Fibroblast of upper back skin (primary cell): ENCODE measurements at regions not wholly inside any gene's neighbourhood (a gene's known extent, or its start where the extent isn't known, plus 50 kb on each side); places are given as distances from the start of the nearest gene placed in this dataset.

Experiments used
- DNase-seq: peaks from one replicate; pipeline ENCODE4 v3.0.0-alpha.2; 2013

DNA sequence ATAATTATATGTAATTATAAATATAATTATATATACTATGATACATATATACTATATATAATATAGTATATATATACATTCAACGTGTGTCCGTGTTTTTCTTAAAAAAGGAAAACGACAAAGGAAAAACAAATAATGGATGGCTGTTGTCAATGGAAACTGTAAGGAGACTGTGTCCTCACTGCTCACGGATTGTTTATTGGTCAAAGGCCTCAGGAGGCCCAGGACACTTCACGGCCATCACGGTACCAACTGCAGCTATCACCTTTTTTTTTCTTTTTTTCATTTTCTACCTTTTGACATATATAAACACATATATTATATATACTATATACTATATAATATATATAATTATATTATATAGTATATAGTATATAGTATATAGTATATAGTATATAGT is 113.4 kb downstream of the SPTSSA start:
- DNase-seq, result no peak

DNA sequence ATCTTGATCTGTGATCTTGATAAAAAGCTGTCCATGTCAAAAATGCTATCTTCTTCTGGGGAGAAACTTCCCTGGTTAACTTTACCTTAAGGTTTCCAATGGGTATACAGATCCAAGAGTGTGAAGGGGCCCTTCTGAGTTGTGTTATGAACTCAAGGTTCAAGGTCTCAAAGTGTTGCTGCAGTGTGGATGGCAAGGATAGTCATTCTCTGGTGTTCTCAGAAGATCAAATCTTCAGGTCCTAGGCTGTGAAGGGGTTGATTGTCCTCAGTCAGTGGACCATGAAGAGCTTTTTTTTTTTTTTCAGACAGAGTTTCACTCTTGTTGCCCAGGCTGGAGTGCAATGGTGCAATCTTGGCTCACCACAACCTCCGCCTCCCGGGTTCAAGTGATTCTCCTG is 114.4 kb downstream of the SPTSSA start:
- no peak for DNase-seq

DNA sequence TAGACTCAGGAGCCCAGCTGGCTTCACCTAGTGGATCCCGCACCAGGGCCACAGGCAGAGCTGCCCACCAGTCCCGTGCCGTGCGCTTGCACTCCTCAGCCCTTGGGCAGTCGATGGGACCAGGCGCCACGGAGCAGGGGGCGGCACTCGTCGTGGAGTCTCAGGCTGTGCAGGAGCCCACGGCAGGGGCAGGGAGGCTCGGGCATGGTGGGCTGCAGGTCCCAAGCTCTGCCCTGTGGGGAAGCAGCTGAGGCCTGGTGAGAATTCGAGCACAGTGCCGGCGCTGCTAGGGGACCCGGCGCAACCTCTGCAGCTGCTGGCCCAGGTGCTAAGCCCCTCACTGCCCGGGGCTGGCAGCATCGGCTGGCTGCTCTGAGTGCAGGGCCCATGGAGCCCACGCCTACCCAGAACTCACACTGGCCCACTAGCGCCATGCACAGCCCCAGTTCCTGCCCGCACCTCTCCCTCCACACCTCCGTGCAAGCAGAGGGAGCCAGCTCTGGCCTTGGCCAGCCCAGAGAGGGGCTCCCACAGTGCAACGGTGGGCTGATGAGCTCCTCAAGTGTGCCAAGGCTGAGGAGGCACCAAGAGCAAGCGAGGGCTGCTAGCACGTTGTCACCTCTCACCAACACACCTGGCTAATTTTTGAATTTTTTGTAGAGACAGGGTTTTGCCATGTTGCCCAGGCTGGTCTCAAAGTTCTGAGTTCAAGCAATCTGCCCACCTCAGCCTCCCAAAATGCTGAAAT is 116.1 kb downstream of the SPTSSA start:
- DNase-seq, result no peak

DNA sequence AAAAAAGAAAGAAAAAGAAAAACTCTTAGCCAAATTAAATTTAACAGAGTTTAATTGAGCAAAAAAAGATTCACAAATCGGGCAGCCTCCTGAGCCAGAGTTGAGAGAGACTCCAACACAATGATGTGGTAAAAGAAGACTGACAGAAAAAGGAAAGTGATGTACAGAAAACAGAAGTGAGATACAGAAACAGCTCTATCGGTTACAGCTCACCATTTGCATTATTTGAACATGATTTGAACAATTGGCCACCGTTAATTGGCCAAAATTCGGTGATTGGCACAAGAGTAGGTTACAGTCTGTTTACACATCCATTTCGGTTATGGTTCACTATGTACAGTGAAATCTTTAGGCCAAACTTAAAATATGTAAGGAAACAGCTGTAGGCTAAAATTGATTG is 117.7 kb downstream of the SPTSSA start:
- no peak for DNase-seq

DNA sequence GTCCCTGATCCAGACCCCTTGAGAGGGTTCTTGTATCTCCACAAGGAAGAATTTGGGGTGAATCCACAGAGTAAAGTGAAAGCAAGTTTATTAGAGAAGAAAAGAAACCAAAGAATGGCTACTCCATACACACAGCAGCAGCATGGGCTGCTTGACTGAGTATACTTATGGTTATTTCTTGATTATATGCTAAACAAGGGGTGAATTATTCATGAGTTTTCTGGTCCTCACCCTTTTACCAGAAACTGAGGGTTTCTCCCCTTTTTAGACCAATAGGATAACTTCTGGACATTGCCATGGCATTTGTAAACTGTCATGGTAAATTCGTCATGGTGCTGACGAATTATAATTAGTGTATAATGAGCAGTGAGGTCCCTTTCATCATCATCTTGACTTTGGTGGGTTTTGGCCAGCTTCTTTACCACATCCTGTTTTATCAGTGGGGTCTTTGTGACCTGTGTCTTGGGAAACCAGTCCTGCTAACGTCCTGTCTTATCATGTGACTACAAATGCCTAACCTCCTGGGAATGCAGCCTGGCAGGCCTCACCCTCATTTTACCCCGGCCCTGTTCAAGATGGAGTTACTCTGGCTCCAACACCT is 121.9 kb downstream of the SPTSSA start:
- DNase-seq, result no peak

DNA sequence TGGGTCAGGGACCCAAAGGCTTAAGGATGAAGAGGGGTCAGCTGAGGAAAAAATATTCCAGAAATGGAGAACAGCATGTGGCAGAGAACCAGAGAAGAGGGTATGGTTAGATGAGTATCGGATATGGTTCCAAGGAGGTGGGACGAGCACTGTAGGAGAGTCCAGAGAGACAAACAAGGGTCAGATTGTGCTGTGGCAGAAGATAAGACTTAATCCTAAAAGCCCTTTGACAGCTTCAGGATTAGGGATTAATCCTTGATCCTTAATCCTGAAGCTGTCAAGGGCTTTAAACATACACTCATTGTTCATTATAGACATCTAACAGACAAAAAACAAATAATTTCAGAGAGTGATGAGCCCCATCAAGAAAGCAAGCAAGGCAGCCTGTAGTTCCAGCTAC is 124.0 kb downstream of the SPTSSA start:
- DNase-seq, result no peak

DNA sequence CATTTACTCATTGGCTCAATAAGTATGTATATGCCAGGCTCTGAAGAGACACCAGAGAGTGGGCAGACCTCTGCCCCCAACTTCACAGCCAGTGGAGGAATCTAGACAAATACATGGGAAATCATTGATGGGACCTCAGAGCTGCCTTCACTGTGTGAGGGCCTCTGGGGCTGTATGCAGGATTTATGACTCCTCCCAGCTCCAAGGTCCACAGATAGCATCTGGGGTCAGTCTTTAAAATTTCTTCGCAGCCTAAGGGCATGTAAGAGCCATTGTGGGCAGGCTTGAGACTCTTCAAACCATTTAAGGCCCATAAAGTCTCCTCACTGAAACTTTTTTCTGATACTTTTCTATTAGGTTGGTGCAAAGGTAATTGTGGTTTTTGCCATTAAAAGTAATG is 125.5 kb downstream of the SPTSSA start:
- DNase-seq, result no peak

DNA sequence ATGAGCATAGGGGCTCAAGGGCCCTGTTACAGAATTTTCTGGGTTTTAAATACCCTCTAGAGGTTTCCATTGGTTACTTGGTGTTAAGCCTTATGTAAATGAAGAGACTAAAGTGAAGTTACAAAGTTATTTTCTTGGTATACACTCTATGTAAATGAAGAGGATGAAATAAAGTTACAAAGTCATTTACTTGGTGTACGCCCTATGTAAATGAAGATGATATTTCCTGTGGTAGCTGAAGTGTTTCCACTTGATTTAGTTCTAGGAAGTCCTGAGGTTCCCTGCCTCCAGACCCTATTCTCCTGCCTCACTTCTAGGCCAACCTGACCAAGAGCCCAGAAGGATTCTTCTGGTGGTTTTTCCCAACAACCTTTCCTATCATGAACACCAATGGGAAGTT is 126.1 kb downstream of the SPTSSA start:
- DNase-seq, result no peak

DNA sequence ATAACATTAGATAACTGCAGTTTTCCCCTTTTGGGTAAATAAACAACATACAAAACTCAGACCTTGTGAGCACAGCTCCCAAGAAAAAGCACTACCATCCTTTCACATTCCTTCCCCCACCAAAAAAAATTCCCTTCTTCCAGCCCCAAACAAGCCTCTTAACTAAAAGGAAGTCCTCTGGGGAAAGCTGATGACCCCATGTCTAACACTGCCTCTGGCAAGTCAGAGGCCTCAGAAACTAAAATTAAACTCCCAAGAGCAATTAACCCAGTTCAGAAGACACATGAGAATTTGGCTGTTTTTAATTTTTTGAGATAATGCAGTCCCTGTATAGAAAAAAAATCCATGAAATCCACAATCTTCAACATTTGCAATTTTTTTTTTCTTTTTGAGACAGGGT is 127.7 kb downstream of the SPTSSA start:
- no peak for DNase-seq

DNA sequence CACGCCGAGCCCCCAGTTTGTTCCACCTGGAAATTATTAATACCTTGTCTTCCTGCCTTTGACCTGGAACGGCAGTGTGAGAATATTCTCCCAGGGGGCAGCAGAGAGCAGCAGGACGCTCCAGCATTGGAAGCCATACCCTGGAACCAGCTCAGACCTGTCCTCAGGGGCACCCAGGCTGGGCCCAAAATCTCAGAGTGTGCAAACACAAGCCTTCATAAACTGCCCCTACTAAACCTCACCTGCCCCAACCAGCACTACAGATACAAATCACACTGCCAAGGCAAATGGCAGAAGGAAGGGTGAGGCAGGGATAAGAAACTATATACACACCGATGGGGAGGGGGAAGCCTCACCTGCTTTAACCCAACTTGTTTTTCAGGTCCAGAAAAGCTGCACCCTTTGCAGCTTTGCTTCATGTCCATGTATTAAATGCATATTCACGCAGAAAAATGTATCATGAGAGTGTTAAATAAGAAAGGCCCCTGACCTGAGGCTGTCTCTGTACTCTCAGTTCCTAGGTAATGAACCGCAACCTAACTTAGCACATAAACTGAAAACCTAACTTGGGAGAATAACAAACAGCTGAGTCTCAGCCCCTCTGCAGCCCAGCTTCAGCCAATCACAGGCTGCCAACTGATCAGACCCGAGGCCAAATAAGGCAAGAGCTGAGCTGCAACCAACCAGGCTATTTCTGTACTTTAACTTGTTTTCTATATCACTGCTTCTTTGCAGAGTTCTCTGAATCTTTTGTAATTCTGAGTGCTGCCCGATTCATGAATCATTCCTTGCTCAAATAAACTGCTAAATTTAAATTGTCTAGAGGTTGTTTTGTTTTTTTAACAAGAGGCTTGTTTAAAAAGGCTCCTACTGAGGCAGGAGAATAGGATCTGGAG is 130.1 kb downstream of the SPTSSA start:
- peak; percentile 43 for DNase-seq

DNA sequence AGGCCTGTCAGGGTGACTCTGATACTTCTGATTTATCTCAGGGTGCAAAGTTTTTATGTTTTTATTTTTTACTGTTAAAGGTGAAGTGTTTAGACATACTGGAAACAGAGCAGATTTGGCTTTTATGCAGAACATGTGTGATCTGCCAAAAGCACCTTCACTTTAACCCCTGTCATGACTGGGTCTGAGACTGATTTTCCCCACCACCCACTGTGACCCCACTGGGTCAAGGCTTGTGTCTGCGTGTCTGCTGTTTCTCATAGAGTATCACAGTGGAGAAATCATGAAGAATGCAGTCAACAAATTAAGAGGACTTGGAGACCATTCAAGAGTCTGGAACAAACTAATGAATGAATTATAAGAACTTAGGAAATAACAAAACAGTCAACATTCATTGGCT is 131.2 kb downstream of the SPTSSA start:
- no peak for DNase-seq

DNA sequence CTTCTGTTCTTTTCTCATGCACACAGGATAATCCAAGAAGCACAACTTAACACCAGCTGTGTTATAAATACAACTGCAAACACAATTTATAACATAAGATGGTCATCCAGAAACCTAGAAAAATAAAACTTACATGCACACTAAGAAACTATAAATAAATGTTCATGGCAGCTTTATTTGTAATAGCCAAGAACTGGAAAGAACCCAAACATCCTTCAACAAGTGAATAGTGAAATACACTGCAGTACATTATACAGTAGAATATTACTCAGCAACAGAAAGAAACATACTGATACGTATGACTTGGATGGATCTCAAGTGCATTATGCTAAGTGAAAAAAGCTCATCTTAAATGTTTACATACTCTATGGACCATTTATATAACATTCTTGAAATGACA is 132.7 kb downstream of the SPTSSA start:
- no peak for DNase-seq

DNA sequence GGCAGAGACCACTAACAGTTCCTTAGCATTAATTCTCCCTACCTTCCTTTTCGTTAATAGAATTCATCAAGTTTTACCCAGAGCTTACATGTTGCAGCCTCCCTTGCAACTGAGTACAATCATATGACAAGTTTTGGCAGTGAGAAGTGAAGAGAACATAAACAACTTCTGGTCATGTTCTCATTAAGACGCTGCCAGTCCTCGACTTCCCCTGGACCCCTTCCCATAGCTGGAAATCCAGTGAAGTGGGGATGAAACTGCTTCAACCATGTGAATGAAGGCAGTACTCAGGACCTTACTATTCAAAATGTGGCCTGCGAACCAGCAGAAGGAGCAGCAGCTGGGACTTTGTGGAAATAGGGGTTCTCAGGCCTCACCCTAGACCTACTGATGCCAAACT is 133.9 kb downstream of the SPTSSA start:
- no peak for DNase-seq

DNA sequence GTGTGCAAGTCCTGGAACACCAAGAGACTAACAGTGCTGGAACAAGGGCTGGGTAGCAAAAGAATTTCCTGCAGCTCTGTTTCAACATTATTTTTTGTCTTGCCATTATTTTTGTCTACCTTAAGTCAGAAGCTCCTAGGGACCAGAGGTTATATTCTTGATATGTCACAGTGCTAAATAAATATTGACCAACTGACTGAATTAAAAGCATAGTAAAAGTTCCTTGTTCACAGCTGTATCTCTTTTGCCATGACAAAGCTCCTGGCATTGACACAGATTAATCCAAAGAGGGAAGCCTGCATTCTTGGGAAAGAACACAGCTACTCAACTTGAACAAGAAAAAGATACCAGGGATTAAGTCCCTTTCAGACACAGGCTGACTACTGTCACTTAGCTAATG is 136.5 kb downstream of the SPTSSA start:
- DNase-seq, result no peak

DNA sequence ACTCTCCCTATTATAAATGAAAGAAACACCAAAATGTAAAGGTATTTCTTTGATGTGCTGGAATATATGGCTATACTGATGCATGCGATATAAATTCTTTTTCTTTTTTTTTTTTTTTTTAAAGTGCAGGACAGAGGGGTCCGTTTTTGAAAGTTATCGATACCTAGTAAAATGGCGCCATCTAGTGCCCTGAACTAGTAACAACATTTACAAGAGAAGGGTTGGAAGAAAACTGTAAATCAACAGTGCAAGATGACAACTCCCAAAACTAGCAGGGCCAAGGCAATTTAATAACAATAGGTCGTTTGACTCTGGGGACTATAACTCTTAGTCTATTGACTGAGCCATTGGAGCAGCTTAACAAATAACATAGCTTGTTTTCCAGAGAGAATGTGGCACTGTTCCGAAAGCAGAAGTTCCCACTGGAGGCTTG is 137.7 kb downstream of the SPTSSA start:
- peak; percentile 38 for DNase-seq

DNA sequence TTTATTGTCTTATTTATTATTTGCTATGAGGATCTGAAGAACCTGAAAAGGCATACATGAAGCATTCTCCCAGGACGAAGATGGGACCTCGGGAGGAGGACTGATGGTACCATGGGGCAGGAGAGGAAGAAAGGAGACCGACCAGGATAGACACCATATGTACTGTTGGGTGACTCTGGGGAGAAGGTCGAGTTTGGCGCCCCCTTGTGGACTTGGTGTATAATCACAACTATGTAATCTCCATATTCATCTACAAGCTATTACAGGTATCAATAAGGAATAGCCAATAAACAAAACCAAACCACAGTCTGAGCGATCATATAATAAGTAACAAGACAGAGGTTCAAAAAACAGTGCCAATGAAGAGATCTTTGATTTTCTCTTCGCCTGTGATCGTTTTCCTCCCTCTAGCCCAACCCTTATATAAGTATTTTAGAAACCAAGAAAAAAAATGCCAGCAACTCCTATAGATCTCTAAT is 139.1 kb downstream of the SPTSSA start:
- DNase-seq, result peak; percentile 52

DNA sequence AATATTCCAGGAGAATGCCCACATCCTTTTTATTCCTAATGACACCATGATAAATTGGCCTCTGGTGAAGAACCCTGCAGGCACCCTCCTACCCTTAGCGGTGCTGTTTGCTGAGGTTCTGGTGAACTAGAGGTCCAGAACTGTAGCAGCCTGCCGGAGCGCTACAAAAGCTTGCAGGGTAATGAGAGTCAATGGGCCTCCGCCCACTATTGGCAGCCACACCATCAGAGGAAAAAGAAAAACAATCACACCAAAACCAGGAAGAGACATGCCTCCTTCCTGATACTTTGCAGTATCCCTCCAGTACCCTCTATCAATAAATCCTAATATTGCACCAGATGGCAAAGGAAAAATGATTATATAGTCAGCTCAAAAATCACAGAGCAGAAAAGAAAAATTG is 142.9 kb downstream of the SPTSSA start:
- no peak for DNase-seq

DNA sequence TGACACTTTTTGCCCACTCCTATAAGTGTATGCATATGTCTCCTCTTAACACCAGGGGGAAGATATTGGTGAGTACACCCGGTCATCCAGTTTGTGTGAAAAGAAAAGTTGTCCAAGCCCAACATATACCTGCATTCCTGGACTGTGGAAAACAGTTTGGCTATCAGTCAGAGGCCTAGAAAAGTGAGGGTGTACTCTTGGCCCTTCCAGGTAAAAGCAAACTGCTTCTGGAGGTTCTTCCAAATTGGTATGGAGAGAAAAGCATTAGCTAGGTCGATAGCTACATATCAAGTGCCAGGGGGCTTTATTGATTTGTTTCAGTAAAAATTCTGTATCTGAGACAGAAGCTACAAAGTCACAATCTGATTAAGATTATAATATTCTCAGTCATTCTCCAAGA is 144.0 kb downstream of the SPTSSA start:
- DNase-seq, result no peak

DNA sequence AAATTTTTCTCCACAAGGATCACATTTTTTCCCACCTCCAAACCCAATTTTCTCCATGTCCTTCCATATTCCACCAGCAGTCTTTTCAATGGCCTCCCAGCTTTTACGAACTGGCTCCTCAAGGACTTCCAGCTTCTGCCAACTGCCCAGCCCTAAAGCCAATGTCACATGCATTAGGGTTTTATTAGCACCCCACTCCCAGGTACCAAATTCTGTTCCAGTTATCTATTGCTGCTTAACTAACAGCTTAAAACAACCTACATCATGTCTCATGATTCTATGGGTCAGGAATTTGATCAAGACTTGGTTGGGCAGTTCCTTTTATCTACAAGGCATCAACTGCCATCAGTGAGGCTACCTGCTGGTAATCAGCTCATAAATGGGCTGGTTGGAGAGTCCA is 151.3 kb downstream of the SPTSSA start:
- DNase-seq, result no peak

DNA sequence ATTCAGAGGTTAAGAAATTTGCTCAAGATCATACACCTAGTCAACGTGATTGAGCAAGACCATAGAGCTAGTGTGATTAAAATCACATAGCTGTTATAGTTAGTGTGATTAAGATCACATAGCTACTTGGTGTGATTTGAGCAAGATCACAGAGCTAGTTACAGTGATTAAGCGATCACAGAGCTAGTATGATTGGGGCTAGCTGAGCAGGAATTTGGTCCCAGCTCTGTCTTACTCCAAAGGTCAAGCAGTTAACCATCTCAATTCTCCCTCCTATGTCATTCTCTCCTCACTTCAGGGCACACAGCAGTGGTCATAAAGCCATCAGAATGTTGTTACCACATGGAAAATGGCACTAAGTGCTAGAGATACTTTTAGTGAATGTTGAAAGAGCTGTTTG is 158.2 kb downstream of the SPTSSA start:
- DNase-seq, result no peak

DNA sequence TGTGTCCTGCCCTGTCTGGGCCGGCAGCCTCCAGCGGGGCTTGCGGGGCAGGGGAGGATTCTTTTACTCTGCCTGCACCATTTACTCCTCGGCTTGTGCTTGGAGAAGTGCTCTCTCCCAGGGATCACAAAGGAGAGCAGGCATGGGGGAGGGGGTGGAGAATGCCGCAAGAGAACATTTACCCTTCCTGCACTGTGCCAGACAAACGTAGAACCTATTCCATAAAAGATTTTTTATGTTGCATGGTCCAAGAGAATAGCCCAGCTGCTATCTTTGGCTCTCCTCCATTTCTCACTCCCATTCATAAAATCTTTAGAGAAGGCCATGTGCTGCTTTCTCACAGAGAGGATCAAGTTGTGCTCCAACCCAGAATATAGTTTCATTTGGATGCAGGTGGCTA is 159.4 kb downstream of the SPTSSA start:
- peak; percentile 7 for DNase-seq

DNA sequence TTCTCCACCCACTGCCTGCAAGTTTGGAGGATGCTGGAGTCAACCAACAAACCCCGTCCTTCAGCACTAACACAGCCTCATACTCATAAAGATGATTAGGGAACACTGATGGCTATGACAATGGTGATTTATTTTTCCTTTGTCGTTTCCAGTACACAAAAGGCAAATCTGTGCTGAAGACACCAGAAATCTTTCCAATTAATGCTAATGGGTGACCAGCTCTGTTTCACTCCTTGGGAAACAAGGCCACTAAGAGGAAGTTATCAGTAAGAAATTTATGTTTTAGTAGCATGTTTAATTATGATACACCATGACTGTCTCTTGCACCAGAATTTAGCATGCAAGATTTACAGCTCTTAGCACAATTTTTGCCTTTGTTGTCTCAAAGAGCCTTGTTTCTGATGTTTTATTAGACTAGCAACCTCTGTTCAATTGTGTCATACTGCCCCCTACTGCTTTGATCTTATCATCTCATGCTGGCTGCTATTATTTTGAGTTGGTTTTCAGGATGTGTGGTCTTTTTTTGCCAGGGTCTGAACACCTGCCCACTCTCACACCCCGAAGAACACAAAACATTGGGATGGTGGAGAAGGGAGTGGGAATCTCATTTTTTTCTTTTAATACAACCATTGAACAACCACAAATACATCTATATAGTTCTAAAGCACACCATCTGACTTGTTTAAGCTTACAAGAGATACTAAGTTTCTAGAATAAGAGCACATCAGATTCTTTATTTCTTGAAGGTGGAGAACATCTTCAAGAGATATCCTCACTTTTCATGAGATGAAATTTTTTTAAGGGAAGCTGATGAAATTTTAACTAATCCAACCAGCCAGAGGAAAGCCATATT is 160.9 kb downstream of the SPTSSA start:
- DNase-seq, result peak; percentile 34

DNA sequence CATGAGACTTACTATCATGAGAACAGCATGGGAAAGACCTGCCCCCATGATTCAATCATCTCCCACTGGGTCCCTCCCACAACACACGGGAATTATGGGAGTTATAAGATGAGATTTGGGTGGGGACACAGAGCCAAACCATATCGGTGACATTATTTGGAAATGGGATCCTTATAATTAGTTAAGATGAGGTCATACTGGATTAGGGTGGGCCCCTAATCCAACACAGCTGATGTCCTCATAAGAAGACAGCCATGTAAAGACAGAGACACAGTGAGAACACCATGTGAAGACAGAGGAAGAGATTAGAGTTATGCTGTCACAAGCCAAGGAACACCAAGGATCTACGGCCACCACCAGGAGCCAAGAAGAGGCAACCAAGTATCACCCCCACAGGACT is 161.7 kb downstream of the SPTSSA start:
- no peak for DNase-seq
